ENCODE measurements at regions not wholly inside any gene's neighbourhood (a gene's known extent, or its start where the extent isn't known, plus 50 kb on each side); places are given as distances from the start of the nearest gene placed in this dataset.
A peak's percentile ranks its signal among the peaks of the same experiment; 100 is the strongest.

GRCh38 chr1:8170059-8170835 is 144.1 kb upstream of the ERRFI1 start (continued):
- no peak for TF ChIP-seq ATF7 (IDR thresholded peaks at IDR 0.05)
- TF ChIP-seq ATF7 (CRISPR knock-in tag; IDR thresholded peaks at IDR 0.05) = 0 out of 2 replicates have a peak, but pooled peaks have one; percentile 56
- no peak for TF ChIP-seq HNRNPLL (IDR thresholded peaks at IDR 0.05; ENCODE audit: low read depth, low read length, poor library complexity, severe bottlenecking)
- TF ChIP-seq TP53 (CRISPR knock-in tag; conservative IDR thresholded peaks at IDR 0.05) = no peak
- 0 out of 2 replicates have a peak, but pooled peaks have one; percentile 15 for TF ChIP-seq NCOA5 (CRISPR knock-in tag; IDR thresholded peaks at IDR 0.05)
- TF ChIP-seq, protein P1, sequence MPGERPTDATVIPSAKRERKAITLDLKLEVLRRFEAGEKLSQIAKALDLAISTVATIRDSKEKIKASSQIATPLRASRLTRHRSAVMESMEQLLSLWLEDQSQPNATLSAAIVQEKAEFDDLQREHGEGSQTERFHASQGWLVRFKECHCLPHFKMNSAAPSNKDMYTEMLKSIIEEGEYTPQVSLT (CRISPR knock-in tag; IDR thresholded peaks at IDR 0.05; ENCODE audit: borderline replicate concordance, low read depth) = no peak
- TF ChIP-seq ZNF776 (CRISPR knock-in tag; IDR thresholded peaks at IDR 0.05) = no peak
- TF ChIP-seq ZSCAN9 (CRISPR knock-in tag; IDR thresholded peaks at IDR 0.05; ENCODE audit: borderline replicate concordance) = 0 out of 2 replicates have a peak, but pooled peaks have one; percentile 43
- TF ChIP-seq, protein P2, sequence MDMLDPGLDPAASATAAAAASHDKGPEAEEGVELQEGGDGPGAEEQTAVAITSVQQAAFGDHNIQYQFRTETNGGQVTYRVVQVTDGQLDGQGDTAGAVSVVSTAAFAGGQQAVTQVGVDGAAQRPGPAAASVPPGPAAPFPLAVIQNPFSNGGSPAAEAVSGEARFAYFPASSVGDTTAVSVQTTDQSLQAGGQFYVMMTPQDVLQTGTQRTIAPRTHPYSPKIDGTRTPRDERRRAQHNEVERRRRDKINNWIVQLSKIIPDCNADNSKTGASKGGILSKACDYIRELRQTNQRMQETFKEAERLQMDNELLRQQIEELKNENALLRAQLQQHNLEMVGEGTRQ (IDR thresholded peaks at IDR 0.05; ENCODE audit: low read depth, low read length) = no peak
- TF ChIP-seq, protein P2 (CRISPR knock-in tag; IDR thresholded peaks at IDR 0.05; ENCODE audit: borderline replicate concordance) = no peak; the same call in 1 of the 2 replicates
- peak; percentile 86 for TF ChIP-seq GFI1 (CRISPR knock-in tag; IDR thresholded peaks at IDR 0.05; ENCODE audit: borderline replicate concordance)
- TF ChIP-seq ZNF274 (CRISPR knock-in tag; IDR thresholded peaks at IDR 0.05) = no peak
- TF ChIP-seq ZNF577 (CRISPR knock-in tag; IDR thresholded peaks at IDR 0.05; ENCODE audit: borderline replicate concordance, low read depth) = no peak
- TF ChIP-seq NR2F6 (IDR thresholded peaks at IDR 0.05) = peak; percentile 69
- TF ChIP-seq NR2F6 (CRISPR knock-in tag; IDR thresholded peaks at IDR 0.05) = peak; percentile 52
- TF ChIP-seq ZNF574 (CRISPR knock-in tag; IDR thresholded peaks at IDR 0.05) = peak; percentile 71
- no peak for TF ChIP-seq ZNF547 (CRISPR knock-in tag; IDR thresholded peaks at IDR 0.05)
- no peak for TF ChIP-seq RBAK (CRISPR knock-in tag; IDR thresholded peaks at IDR 0.05)
- no peak; a peak in 1 of 4 replicates for TF ChIP-seq KLF16 (CRISPR knock-in tag; IDR thresholded peaks at IDR 0.05)
- no peak for TF ChIP-seq SRY (CRISPR knock-in tag; IDR thresholded peaks at IDR 0.05)
- TF ChIP-seq ARNT (IDR thresholded peaks at IDR 0.05) = no peak
- TF ChIP-seq JUN (CRISPR knock-in tag; IDR thresholded peaks at IDR 0.05) = no peak
- TF ChIP-seq, protein P3, sequence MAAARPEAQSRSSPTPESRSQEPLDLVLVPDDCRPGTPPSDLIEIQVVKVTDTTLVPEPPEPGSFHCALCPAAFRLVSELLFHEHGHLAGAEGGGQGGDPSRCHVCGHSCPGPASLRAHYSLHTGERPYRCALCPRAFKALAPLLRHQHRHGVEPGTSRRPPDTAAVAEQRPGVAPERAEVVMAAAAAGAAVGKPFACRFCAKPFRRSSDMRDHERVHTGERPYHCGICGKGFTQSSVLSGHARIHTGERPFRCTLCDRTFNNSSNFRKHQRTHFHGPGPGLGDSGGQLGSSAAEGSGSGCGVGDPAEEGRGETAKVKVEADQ (CRISPR knock-in tag; IDR thresholded peaks at IDR 0.05; ENCODE audit: borderline replicate concordance) = no peak; the same call in 1 of the 2 replicates
